ENCODE measurements at regions not wholly inside any gene's neighbourhood (a gene's known extent, or its start where the extent isn't known, plus 50 kb on each side); places are given as distances from the start of the nearest gene placed in this dataset.

GRCh38 chr3:95460274-95460673 lies 1354.1 kb upstream of the EPHA6 start:
- no peak for DNase-seq
- no peak overlapping the region for H3K4me3 Mint-ChIP-seq
- no peaks in the 10 kb centered on the region for H3K36me3 Mint-ChIP-seq (ENCODE audit: insufficient read depth)
- peaks cover 3% of the 10 kb centered on the region for H3K9me3 Mint-ChIP-seq
- H3K27me3 Mint-ChIP-seq (ENCODE audit: low read depth), result no peaks in the 10 kb centered on the region
- no peak for ATAC-seq
- H3K4me1 Mint-ChIP-seq (ENCODE audit: low read depth), result no peaks in the 10 kb centered on the region

GRCh38 chr3:95462161-95462560 lies 1352.2 kb upstream of the EPHA6 start:
- H3K27me3 Mint-ChIP-seq (ENCODE audit: low read depth), result no peaks in the 10 kb centered on the region
- ATAC-seq (no peak), DNase-seq (no peak)
- H3K4me1 Mint-ChIP-seq (ENCODE audit: low read depth), result no peaks in the 10 kb centered on the region
- H3K9me3 Mint-ChIP-seq, result peaks cover 7% of the 10 kb centered on the region
- no peak overlapping the region for H3K4me3 Mint-ChIP-seq
- no peaks in the 10 kb centered on the region for H3K36me3 Mint-ChIP-seq (ENCODE audit: insufficient read depth)

GRCh38 chr3:95464346-95464745 lies 1350.0 kb upstream of the EPHA6 start:
- ATAC-seq, result no peak
- Mint-ChIP-seq H3K36me3 (ENCODE audit: insufficient read depth) (no peaks in the 10 kb centered on the region), H3K4me3 (no peak overlapping the region), H3K4me1 (ENCODE audit: low read depth) (no peaks in the 10 kb centered on the region), H3K27me3 (ENCODE audit: low read depth) (no peaks in the 10 kb centered on the region), H3K9me3 (peaks cover 15% of the 10 kb centered on the region)
- no peak for DNase-seq

GRCh38 chr3:95468331-95468730 lies 1346.1 kb upstream of the EPHA6 start:
- H3K4me1 Mint-ChIP-seq (ENCODE audit: low read depth), result no peaks in the 10 kb centered on the region
- H3K36me3 Mint-ChIP-seq (ENCODE audit: insufficient read depth), result no peaks in the 10 kb centered on the region
- ATAC-seq, result no peak
- H3K27me3 Mint-ChIP-seq (ENCODE audit: low read depth), result no peaks in the 10 kb centered on the region
- H3K9me3 Mint-ChIP-seq, result peaks cover 14% of the 10 kb centered on the region
- no peak overlapping the region for H3K4me3 Mint-ChIP-seq
- no peak for DNase-seq

- H3K36me3 Mint-ChIP-seq (ENCODE audit: insufficient read depth), result no peaks in the 10 kb centered on the region
- H3K9me3 Mint-ChIP-seq, result peaks cover 4% of the 10 kb centered on the region
- H3K4me3 Mint-ChIP-seq, result no peak overlapping the region
- no peaks in the 10 kb centered on the region for H3K4me1 Mint-ChIP-seq (ENCODE audit: low read depth)
- ATAC-seq (no peak), DNase-seq (no peak)
- H3K27me3 Mint-ChIP-seq (ENCODE audit: low read depth), result no peaks in the 10 kb centered on the region
These were observed 1340.1 kb upstream of the EPHA6 start for GRCh38 chr3:95474338-95474737.

DNA sequence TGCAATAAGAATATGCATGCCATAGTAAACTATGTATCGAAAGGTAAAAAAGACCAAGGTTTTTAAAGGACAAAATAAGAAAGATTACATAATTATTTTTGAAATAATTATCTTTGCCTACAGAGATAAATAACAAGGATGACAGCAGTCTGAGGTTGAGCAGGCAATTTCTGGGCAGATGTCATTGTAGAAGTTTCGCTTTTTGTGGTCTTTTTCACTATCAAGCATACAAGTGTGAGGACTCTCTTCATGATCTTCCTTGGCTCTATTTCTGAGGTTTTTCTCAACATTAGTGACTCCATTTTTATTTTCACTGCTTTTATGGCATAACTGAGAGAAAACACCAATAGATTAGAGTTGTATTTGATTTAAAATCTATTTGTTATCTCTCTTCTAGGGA lies 1337.9 kb upstream of the EPHA6 start:
- no peak for DNase-seq
- H3K4me1 Mint-ChIP-seq (ENCODE audit: low read depth), result no peaks in the 10 kb centered on the region
- H3K27me3 Mint-ChIP-seq (ENCODE audit: low read depth), result no peaks in the 10 kb centered on the region
- H3K9me3 Mint-ChIP-seq, result peaks cover 4% of the 10 kb centered on the region
- no peak for ATAC-seq
- H3K36me3 Mint-ChIP-seq (ENCODE audit: insufficient read depth), result no peaks in the 10 kb centered on the region
- no peak overlapping the region for H3K4me3 Mint-ChIP-seq

GRCh38 chr3:95506174-95506573 lies 1308.2 kb upstream of the EPHA6 start:
- H3K4me1 Mint-ChIP-seq (ENCODE audit: low read depth), result no peaks in the 10 kb centered on the region
- no peaks in the 10 kb centered on the region for H3K36me3 Mint-ChIP-seq (ENCODE audit: insufficient read depth)
- DNase-seq, result no peak
- no peaks in the 10 kb centered on the region for H3K27me3 Mint-ChIP-seq (ENCODE audit: low read depth)
- ATAC-seq, result no peak
- no peaks in the 10 kb centered on the region for H3K9me3 Mint-ChIP-seq
- H3K4me3 Mint-ChIP-seq, result no peak overlapping the region

GRCh38 chr3:95508124-95508523 lies 1306.3 kb upstream of the EPHA6 start:
- Mint-ChIP-seq H3K36me3 (ENCODE audit: insufficient read depth) (no peaks in the 10 kb centered on the region), H3K9me3 (no peaks in the 10 kb centered on the region), H3K4me1 (ENCODE audit: low read depth) (no peaks in the 10 kb centered on the region), H3K27me3 (ENCODE audit: low read depth) (no peaks in the 10 kb centered on the region), H3K4me3 (no peak overlapping the region)
- DNase-seq, result no peak
- ATAC-seq, result no peak

DNA sequence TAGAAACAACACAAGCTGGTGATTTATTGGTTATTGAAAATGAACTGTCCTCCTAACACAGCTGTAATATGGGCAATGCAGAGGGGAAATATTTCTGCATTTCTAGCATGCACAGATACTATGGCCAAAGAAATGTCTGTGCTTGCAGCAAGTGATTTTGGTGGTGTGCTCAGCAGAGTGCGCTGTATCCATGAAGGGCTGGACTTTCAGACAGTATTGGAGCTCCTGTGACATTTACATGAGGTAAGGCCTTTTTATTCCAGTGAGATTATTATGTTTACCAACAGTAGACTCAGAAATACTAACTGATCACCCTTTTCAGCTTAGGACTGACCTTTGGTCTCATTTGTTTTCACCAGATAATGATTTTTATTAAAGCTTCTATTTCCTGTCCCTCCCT lies 1302.6 kb upstream of the EPHA6 start:
- no peaks in the 10 kb centered on the region for H3K36me3 Mint-ChIP-seq (ENCODE audit: insufficient read depth)
- no peaks in the 10 kb centered on the region for H3K4me1 Mint-ChIP-seq (ENCODE audit: low read depth)
- H3K9me3 Mint-ChIP-seq, result no peaks in the 10 kb centered on the region
- no peaks in the 10 kb centered on the region for H3K27me3 Mint-ChIP-seq (ENCODE audit: low read depth)
- ATAC-seq (no peak), DNase-seq (no peak)
- no peak overlapping the region for H3K4me3 Mint-ChIP-seq

- Mint-ChIP-seq H3K9me3 (no peaks in the 10 kb centered on the region), H3K4me3 (no peak overlapping the region)
- ATAC-seq, result no peak
These were observed 1300.1 kb upstream of the EPHA6 start for GRCh38 chr3:95514260-95514659.

DNA sequence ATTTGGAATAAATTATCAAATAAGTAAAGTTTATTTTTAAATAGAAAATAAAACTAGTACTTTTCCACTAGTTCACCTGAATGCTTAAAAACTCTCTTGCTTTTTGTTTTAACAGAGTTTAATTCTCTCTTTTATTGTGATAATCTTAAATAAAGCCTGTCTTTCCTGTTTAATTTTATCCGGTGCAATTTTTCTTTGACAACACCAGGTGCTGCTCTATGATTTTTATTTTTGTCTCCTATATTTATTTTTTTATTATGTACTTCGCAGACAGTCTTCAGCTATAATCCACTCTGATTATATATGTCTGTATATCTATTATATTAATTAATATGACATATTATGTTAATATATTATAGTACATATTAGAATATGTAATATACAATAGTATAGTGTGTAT lies 1293.0 kb upstream of the EPHA6 start:
- Mint-ChIP-seq H3K9me3 (no peaks in the 10 kb centered on the region), H3K36me3 (ENCODE audit: insufficient read depth) (no peaks in the 10 kb centered on the region), H3K27me3 (ENCODE audit: low read depth) (no peaks in the 10 kb centered on the region), H3K4me1 (ENCODE audit: low read depth) (no peaks in the 10 kb centered on the region), H3K4me3 (no peak overlapping the region)
- no peak for DNase-seq
- ATAC-seq, result no peak

More at GRCh38 chr3:95514260-95514659, 1300.1 kb upstream of the EPHA6 start:
- no peaks in the 10 kb centered on the region for H3K4me1 Mint-ChIP-seq (ENCODE audit: low read depth)
- no peaks in the 10 kb centered on the region for H3K27me3 Mint-ChIP-seq (ENCODE audit: low read depth)
- no peaks in the 10 kb centered on the region for H3K36me3 Mint-ChIP-seq (ENCODE audit: insufficient read depth)
- no peak for DNase-seq

DNA sequence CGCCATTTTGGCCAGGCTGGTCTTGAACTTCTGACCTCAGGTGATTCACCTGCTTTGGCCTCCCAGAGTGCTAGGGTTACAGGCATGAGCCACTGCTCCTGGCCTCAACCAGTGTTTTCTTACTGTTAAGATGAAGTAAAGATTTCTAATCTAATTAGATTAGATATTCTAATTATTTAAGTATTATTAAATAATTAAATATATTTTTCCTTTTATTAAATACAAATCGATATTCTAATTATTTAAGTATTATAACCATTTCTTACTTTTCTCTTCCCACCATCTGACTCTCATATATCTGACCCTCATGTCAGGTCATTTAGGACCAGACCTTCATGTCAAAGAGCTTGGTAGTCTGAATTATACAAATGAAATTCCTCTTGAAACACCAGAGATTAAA lies 1291.9 kb upstream of the EPHA6 start:
- ATAC-seq, result no peak

GRCh38 chr3:95539950-95540483 lies 1274.4 kb upstream of the EPHA6 start:
- DNase-seq (no peak), ATAC-seq (no peak)
- no peak overlapping the region for H3K4me3 Mint-ChIP-seq
- no peaks in the 10 kb centered on the region for H3K4me1 Mint-ChIP-seq (ENCODE audit: low read depth)
- H3K9me3 Mint-ChIP-seq, result peaks cover 10% of the 10 kb centered on the region
- H3K27me3 Mint-ChIP-seq (ENCODE audit: low read depth), result no peaks in the 10 kb centered on the region
- H3K36me3 Mint-ChIP-seq (ENCODE audit: insufficient read depth), result no peaks in the 10 kb centered on the region

More for the DNA sequence above, 1291.9 kb upstream of the EPHA6 start:
- no peak for DNase-seq
- Mint-ChIP-seq H3K36me3 (ENCODE audit: insufficient read depth) (no peaks in the 10 kb centered on the region), H3K4me3 (no peak overlapping the region), H3K4me1 (ENCODE audit: low read depth) (no peaks in the 10 kb centered on the region), H3K9me3 (peaks cover 4% of the 10 kb centered on the region), H3K27me3 (ENCODE audit: low read depth) (no peaks in the 10 kb centered on the region)

DNA sequence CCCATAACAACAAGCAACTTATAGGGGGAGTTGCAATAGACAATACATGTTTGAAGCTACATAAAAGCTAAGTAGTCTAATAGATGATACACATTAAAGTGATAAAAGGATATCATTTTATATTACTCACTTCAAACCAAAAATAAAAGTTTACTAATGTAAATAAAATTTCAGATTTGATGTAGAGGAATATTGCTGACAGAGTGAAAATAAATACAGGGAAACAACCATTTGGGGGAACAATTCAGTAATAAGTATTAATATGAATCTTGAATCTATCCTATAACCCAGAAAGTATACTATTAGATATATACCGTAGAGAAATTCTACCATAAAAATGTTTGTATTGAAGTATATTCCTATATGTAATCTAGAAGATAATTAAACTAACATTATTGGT lies 1248.9 kb upstream of the EPHA6 start:
- Mint-ChIP-seq H3K27me3 (ENCODE audit: low read depth) (no peaks in the 10 kb centered on the region), H3K36me3 (ENCODE audit: insufficient read depth) (no peaks in the 10 kb centered on the region), H3K4me3 (no peak overlapping the region), H3K9me3 (peaks cover 22% of the 10 kb centered on the region), H3K4me1 (ENCODE audit: low read depth) (no peaks in the 10 kb centered on the region)
- no peak for ATAC-seq
- no peak for DNase-seq

GRCh38 chr3:95567346-95567745 lies 1247.0 kb upstream of the EPHA6 start:
- peaks cover 22% of the 10 kb centered on the region for H3K9me3 Mint-ChIP-seq
- no peak for ATAC-seq

GRCh38 chr3:95586754-95587153 lies 1227.6 kb upstream of the EPHA6 start:
- Mint-ChIP-seq H3K4me3 (no peak overlapping the region), H3K27me3 (ENCODE audit: low read depth) (no peaks in the 10 kb centered on the region), H3K36me3 (ENCODE audit: insufficient read depth) (no peaks in the 10 kb centered on the region), H3K9me3 (peaks cover 6% of the 10 kb centered on the region), H3K4me1 (ENCODE audit: low read depth) (no peaks in the 10 kb centered on the region)
- ATAC-seq (no peak), DNase-seq (no peak)

More at GRCh38 chr3:95567346-95567745, 1247.0 kb upstream of the EPHA6 start:
- Mint-ChIP-seq H3K4me3 (no peak overlapping the region), H3K36me3 (ENCODE audit: insufficient read depth) (no peaks in the 10 kb centered on the region), H3K4me1 (ENCODE audit: low read depth) (no peaks in the 10 kb centered on the region), H3K27me3 (ENCODE audit: low read depth) (no peaks in the 10 kb centered on the region)
- no peak for DNase-seq
